ENCODE measurements at regions not wholly inside any gene's neighbourhood (a gene's known extent, or its start where the extent isn't known, plus 50 kb on each side); places are given as distances from the start of the nearest gene placed in this dataset.

- Histone ChIP-seq H3K27me3 (no peaks in the 10 kb centered on the region), H3K4me1 (no peaks in the 10 kb centered on the region), H3K4me3 (ENCODE audit: low read depth, low read length) (no peak overlapping the region), H3K36me3 (no peaks in the 10 kb centered on the region), H3K9me3 (no peaks in the 10 kb centered on the region)
- TF ChIP-seq, protein P1, sequence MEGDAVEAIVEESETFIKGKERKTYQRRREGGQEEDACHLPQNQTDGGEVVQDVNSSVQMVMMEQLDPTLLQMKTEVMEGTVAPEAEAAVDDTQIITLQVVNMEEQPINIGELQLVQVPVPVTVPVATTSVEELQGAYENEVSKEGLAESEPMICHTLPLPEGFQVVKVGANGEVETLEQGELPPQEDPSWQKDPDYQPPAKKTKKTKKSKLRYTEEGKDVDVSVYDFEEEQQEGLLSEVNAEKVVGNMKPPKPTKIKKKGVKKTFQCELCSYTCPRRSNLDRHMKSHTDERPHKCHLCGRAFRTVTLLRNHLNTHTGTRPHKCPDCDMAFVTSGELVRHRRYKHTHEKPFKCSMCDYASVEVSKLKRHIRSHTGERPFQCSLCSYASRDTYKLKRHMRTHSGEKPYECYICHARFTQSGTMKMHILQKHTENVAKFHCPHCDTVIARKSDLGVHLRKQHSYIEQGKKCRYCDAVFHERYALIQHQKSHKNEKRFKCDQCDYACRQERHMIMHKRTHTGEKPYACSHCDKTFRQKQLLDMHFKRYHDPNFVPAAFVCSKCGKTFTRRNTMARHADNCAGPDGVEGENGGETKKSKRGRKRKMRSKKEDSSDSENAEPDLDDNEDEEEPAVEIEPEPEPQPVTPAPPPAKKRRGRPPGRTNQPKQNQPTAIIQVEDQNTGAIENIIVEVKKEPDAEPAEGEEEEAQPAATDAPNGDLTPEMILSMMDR (IDR thresholded peaks at IDR 0.05; ENCODE audit: low read depth, low read length), result no peak
- no peak for DNase-seq
Observed at GRCh38 chr6:106897580-106897979, 76.9 kb downstream of the CD24 start.

DNA sequence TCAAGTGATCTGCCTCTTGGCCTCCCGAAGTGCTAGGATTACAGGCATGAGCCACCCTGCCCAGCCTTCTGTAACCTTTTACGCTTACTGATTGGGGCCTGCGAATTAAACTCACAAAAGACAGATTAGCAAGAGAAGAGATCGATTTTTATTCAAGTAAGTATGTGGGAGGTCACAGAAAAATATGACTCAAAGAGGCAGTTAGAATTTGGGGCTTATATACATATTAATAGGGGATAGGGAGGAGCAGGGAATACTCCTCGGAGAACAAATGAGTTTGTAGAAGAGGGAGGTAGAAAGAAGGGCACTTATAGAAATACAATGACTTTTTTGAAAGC lies 78.9 kb downstream of the CD24 start:
- H3K36me3 ChIP-seq, result no peaks in the 10 kb centered on the region
- H3K4me1 ChIP-seq, result no peaks in the 10 kb centered on the region
- no peak overlapping the region for H3K4me3 ChIP-seq (ENCODE audit: low read depth, low read length)
- no peak for DNase-seq
- H3K27me3 ChIP-seq, result no peaks in the 10 kb centered on the region
- TF ChIP-seq, protein P1 (IDR thresholded peaks at IDR 0.05; ENCODE audit: low read depth, low read length), result no peak
- H3K9me3 ChIP-seq, result no peaks in the 10 kb centered on the region

DNA sequence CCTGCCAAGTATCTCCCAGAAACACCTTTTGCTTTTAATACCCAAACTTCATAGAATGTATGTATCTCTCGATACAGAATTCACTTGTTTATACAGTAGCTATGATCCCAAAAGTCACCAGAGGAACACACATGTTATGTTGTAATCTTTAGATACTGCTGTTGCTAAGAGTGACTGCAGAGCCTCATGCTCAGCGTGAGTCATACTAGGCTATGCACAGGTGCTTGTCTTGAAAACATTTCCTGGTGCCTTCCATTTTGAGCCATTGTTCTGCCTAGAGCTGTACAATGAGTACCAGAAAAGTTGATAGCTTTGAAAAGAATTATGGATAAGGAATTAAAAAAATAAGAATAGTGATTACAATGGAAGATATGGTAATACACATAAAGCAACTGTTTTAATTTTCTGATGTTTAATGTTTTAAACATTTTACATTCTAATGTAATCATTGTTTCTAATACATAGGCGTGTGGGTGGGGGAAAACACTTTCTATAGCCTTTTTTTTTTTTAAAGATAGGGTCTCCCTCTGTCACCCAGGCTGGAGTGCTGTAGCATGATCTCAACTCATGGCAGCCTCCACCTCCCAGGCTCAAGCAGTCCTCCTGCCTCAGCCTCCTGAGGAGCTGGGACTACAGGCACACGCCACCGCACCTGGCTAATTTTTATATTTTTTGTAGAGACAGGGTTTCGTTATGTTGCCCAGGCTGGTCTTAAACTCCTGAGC lies 79.4 kb downstream of the CD24 start:
- Histone ChIP-seq H3K27me3 (no peaks in the 10 kb centered on the region), H3K36me3 (no peaks in the 10 kb centered on the region), H3K4me3 (ENCODE audit: low read depth, low read length) (no peak overlapping the region), H3K9me3 (no peaks in the 10 kb centered on the region), H3K4me1 (no peaks in the 10 kb centered on the region; the same call in 1 of the 2 replicates)
- DNase-seq, result no peak
- TF ChIP-seq, protein P1 (IDR thresholded peaks at IDR 0.05; ENCODE audit: low read depth, low read length), result no peak

- DNase-seq, result no peak
- TF ChIP-seq, protein P1 (IDR thresholded peaks at IDR 0.05; ENCODE audit: low read depth, low read length), result no peak
- Histone ChIP-seq H3K9me3 (no peaks in the 10 kb centered on the region), H3K36me3 (no peaks in the 10 kb centered on the region), H3K27me3 (no peaks in the 10 kb centered on the region), H3K4me1 (peaks cover 13% of the 10 kb centered on the region), H3K4me3 (ENCODE audit: low read depth, low read length) (no peak overlapping the region)
Observed at GRCh38 chr6:106892186-106892585, 82.3 kb downstream of the CD24 start.

DNA sequence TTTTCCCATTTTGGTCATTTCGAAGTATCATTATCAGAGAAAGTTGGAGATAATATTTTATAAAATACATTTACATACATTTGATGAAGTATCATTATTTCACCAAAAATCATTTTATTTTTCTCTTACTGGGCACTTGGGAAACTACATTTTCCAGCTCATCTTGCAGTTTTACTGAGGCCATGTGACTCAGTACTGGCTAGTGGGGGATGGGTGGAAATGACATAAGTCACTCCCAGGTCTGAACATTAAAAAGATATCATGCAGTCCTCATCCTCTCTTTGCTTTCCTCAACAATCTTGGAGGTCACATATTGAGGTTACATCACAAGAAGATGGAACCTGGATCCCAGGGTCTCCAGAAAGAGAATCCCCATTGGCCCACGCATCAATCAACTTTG lies 84.1 kb downstream of the CD24 start:
- no peaks in the 10 kb centered on the region for H3K9me3 ChIP-seq
- H3K27me3 ChIP-seq, result no peaks in the 10 kb centered on the region
- H3K36me3 ChIP-seq, result no peaks in the 10 kb centered on the region
- TF ChIP-seq, protein P1 (IDR thresholded peaks at IDR 0.05; ENCODE audit: low read depth, low read length), result no peak
- H3K4me1 ChIP-seq, result peaks cover 29% of the 10 kb centered on the region
- H3K4me3 ChIP-seq (ENCODE audit: low read depth, low read length), result no peak overlapping the region
- DNase-seq, result no peak

DNA sequence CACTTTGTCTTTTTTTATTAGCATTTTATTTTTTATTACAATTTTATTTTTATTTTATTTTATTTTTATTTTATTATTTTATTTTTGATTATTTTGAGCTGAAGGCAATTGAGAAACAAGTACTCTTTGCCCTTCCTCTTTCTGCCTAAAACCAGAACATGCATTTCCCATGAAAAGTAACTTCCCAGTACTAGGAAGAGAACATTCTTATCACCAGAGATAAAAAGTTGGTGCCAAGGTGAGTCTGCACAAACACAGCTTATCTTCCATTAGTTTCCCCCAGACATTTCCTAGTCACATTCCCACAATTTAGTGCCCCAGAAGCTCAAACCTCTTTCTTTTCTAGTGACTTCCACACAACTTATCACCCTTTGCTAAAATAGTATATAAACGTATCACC lies 84.8 kb downstream of the CD24 start:
- Histone ChIP-seq H3K4me1 (peaks cover 33% of the 10 kb centered on the region), H3K27me3 (no peaks in the 10 kb centered on the region), H3K36me3 (no peaks in the 10 kb centered on the region), H3K9me3 (no peaks in the 10 kb centered on the region), H3K4me3 (ENCODE audit: low read depth, low read length) (no peak overlapping the region)
- DNase-seq, result no peak
- TF ChIP-seq, protein P1 (IDR thresholded peaks at IDR 0.05; ENCODE audit: low read depth, low read length), result no peak

Data from BE2C (cell line).